GM12872 (cell line): ENCODE measurements at regions not wholly inside any gene's neighbourhood (a gene's known extent, or its start where the extent isn't known, plus 50 kb on each side); places are given as distances from the start of the nearest gene placed in this dataset.

ENCODE experiments used
- TF ChIP-seq, protein P1 (sequence below): IDR thresholded peaks from 3 replicates; pipeline ENCODE4 v1.5.1; 2011; ENCODE audit warnings: low read depth, mild to moderate bottlenecking, low read length, moderate library complexity; ENCODE audit not compliant: insufficient read depth

DNA sequence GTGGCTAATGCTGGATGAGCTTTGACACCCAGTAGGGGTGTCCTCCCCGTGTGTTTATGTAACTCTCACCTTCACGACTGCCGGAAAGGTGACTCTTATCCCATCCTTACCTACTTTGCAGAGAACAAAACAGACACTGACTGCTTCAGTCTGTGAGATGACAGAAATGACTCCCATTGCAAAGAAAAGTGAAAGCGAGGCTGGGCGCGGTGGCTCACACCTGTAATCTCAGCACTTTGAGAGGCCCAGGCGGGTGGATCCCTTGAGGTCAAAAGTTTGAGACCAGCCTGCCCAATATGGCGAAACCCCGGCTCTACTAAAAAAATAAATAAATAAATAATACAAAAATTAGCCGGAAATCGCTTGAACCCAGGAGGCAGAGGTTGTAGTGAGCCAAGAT is 106.4 kb upstream of the ANO1 start:
- TF ChIP-seq, protein P1, sequence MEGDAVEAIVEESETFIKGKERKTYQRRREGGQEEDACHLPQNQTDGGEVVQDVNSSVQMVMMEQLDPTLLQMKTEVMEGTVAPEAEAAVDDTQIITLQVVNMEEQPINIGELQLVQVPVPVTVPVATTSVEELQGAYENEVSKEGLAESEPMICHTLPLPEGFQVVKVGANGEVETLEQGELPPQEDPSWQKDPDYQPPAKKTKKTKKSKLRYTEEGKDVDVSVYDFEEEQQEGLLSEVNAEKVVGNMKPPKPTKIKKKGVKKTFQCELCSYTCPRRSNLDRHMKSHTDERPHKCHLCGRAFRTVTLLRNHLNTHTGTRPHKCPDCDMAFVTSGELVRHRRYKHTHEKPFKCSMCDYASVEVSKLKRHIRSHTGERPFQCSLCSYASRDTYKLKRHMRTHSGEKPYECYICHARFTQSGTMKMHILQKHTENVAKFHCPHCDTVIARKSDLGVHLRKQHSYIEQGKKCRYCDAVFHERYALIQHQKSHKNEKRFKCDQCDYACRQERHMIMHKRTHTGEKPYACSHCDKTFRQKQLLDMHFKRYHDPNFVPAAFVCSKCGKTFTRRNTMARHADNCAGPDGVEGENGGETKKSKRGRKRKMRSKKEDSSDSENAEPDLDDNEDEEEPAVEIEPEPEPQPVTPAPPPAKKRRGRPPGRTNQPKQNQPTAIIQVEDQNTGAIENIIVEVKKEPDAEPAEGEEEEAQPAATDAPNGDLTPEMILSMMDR: no peak

DNA sequence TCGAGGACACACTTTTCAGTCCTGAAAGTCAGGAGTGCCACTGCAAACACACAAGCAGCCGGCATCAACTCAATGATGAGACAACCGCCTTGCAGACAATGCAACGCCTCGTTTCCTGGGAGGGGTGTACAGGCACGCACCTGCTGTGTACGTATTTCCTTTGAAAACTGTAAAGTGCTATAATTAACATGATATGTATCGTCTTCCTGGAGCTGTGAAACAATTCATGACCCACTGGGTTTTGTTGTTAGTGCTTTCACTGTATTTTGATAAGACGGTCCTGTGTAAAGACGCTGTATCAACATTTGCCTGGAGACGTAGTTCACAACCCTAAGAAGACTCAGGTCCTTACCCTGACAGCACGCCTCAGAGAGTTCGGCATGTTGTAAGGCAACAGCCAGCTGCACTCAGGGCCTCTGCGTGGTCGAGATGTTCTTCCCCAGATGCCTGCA is 105.7 kb upstream of the ANO1 start:
- TF ChIP-seq, protein P1: no peak

GRCh38 chr11:69974528-69974927 is 103.6 kb upstream of the ANO1 start:
- TF ChIP-seq, protein P1: no peak

- TF ChIP-seq, protein P1: no peak
These were observed 102.3 kb upstream of the ANO1 start for GRCh38 chr11:69975822-69976221.

DNA sequence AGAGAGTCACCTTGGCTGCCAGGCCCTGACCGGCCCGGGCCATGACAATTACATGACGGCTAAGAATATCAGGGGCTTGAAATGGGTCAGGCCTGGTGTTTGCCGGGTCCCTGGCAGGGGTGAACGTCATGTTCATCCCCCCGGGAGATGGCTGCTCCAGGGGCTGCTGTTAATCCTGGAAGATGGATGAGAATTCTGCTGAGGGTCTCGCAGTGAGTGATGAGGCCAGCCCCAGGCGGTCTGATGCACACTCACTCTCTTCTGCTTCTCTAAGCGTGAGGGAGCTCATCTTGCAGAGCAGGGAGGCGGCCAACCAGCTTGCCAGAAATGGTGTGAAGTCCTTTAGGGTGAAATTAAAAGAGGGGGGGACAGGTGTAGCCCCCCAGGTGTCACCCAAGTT is 101.3 kb upstream of the ANO1 start:
- TF ChIP-seq, protein P1: no peak

GRCh38 chr11:69977951-69978350 is 100.2 kb upstream of the ANO1 start:
- TF ChIP-seq, protein P1: no peak

- TF ChIP-seq, protein P1: no peak
These were observed 99.1 kb upstream of the ANO1 start for GRCh38 chr11:69978841-69979614.
